ENCODE measurements at regions not wholly inside any gene's neighbourhood (a gene's known extent, or its start where the extent isn't known, plus 50 kb on each side); places are given as distances from the start of the nearest gene placed in this dataset.

GRCh38 chr10:63977329-63977923, 456.2 kb downstream of the REEP3 start:
- TF ChIP-seq CTCF (IDR thresholded peaks at IDR 0.05; ENCODE audit: insufficient read depth, low read length, poor library complexity, severe bottlenecking) (peak; percentile 71), EZH2phosphoT487 (conservative IDR thresholded peaks at IDR 0.05; ENCODE audit: low read length) (no peak)
